ENCODE measurements at regions not wholly inside any gene's neighbourhood (a gene's known extent, or its start where the extent isn't known, plus 50 kb on each side); places are given as distances from the start of the nearest gene placed in this dataset.

DNA sequence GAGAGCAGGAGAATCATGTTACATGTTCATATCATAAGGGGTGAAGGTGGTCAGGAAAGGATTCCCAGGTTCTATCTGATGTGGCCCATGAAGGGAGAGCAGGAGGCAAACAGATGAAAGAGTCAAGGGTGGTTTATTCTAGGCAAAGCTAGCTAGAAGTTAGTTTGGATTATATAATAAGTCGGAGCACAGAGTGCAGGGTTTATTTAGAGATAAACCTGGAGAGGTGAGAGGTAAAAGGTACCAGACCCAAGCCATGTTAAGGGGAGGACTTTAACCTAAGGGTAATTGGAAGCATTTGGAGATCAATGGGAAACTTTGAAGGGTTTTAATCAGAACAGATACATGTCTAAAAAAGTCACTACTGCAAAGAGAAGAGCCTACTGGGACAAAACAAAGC lies 69.2 kb upstream of the LRATD1 start:
- TF ChIP-seq, protein P1, sequence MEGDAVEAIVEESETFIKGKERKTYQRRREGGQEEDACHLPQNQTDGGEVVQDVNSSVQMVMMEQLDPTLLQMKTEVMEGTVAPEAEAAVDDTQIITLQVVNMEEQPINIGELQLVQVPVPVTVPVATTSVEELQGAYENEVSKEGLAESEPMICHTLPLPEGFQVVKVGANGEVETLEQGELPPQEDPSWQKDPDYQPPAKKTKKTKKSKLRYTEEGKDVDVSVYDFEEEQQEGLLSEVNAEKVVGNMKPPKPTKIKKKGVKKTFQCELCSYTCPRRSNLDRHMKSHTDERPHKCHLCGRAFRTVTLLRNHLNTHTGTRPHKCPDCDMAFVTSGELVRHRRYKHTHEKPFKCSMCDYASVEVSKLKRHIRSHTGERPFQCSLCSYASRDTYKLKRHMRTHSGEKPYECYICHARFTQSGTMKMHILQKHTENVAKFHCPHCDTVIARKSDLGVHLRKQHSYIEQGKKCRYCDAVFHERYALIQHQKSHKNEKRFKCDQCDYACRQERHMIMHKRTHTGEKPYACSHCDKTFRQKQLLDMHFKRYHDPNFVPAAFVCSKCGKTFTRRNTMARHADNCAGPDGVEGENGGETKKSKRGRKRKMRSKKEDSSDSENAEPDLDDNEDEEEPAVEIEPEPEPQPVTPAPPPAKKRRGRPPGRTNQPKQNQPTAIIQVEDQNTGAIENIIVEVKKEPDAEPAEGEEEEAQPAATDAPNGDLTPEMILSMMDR (IDR thresholded peaks at IDR 0.05): no peak
- no peak for TF ChIP-seq EZH2phosphoT487 (IDR thresholded peaks at IDR 0.05)
